ENCODE measurements at regions not wholly inside any gene's neighbourhood (a gene's known extent, or its start where the extent isn't known, plus 50 kb on each side); places are given as distances from the start of the nearest gene placed in this dataset.

DNA sequence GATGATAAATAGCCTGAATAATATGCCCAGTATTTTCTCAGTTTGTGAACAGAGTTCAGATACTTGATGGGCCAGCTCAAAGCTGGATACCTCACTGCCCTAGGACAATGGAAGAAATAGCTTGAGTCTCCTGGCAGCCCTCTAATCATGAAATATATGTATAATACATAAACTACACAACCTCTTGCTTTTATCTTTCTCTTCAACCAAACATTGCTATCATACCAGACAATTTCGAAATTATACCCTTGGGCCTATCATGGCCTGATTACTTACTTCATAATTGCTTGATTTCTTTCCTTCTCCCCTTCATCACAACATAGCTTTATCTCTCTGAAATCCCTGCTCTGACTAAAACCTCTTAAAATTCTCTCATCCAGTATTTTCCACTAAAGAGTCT lies 1144.9 kb upstream of the C9orf72 start:
- DNase-seq (ENCODE audit: low read depth, low spot score), result no peak

DNA sequence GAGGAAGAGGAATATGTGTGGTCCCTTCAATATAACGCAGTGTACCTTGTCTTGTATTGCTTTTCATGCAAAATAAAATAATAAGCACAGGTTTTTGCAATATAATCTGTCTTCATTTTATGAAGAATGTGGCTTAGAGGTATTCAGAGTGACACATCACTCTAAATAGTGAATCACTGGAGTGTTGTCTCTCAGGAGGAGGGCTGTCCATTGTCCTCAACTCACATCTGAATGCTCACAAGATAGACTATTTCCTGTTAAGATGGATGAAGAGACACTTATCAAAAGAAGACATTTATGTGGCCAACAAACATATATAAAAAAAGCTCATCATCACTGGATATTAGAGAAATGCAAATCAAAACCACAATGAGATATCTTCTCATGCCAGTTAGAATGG lies 1147.5 kb upstream of the C9orf72 start:
- no peak for DNase-seq (ENCODE audit: low read depth, low spot score)

DNA sequence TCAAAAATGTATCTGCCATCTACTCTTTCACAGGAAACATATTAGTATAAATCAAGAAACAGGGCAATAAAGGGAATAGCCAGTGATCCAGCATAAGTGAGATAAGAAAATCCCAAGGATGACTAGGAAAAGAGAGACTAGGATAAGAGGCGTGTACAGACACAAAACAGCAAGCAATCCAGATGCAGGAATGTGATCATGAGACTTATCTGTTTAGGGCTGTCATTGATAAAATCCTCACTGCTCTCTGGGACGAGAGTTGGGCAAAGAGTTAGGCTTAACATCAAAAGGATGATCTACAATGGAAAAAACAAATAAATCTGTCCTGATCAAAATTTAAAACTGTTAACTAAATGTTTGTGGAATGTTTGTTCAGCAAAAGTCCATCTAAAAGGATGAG lies 1156.8 kb upstream of the C9orf72 start:
- DNase-seq (ENCODE audit: low read depth, low spot score), result no peak

DNA sequence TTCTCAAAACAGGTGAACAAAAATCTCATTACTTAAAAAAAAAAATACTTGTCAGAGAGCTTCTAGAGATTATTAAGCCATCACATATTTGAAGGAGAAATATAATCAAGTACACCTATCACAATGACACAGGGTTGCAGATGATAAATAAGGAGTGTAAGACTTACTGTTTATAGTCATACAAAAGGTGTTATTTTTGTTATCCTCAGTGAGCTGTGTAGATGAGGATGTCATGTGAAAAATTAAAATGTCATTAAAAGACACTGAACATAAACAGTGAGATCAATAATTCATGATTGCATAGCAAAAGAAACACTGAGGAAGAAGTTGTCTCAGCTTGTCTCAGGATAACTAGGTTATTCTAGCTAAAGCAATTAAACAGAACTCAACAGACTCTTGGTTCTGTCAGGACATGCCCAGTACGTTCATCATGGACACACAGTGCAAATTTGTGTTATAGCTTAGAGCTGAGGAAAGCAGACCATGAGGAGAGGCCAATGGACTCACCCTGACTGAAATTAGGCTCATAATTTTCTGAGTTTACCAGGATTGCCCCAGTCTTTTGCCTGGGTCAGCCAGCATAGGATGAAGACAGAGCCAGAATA lies 1162.6 kb upstream of the C9orf72 start:
- DNase-seq (ENCODE audit: low read depth, low spot score), result no peak

DNA sequence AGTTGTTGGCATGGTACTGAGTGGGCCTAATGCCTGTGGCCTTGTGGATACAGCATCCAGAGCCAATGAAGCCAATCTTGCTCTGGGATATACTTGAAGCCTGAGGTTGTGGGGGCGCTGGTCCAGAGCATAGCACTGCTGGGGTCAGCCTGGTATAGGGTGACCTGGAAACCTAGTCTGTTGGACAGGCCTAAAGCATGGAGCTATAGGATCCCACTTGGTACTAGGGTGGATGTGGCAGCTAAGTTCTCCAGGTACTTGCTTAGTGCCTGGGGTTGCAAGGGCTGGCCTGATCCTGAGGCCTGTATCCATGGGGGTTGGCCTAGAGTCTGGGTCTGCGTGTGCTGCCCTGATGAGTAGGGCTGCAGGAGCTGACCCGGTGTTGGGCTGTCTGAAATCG lies 1168.2 kb upstream of the C9orf72 start:
- DNase-seq (ENCODE audit: low read depth, low spot score), result no peak

DNA sequence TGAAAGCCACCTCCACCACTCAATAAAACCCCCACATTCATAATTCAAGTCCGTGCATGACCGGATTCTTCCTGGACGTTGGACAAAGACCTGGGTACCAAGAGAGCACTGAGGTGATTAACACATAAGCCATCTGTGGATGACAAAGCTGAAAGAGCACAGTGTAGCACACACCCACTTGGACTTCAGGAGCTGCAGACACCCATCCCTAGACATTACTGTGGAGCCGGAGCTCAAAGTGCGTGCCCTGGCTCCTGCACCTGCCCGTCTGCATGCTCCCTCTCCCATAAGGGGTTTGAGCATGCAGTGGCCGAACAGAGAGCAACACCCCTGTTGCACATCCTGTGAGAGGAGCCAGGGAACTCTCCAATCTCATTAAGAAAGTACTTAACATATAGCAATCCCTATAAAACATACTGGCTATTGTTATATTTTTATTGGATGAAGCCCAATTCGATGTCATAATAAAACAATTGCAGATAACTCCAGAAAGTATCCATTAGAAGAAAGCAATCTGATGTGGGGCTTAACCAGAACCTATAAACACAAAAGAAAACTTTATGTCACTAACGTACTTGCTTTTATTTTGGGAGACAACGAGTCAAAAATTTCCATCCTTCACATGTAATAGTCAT lies 1174.2 kb upstream of the C9orf72 start:
- no peak for DNase-seq (ENCODE audit: low read depth, low spot score)

DNA sequence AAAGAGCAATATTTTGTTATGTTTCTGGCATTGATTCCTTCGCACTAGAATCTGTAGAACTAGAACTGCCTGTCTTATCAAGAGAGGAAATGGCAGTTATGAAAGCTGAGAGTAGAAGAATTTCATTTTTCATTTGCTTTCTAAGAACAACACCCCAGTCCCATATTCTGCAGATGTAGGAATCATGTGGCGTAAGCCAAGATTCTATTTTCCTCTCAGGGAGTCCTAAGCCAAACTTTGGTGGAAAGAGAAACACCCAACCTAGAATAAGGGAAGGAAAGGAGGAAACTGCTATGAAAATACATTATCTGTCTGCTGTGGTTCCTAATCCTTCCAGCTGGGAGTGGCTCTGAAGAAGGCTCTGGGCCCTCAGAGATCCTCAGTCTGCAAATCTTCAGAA lies 1176.9 kb upstream of the C9orf72 start:
- no peak for DNase-seq (ENCODE audit: low read depth, low spot score)

DNA sequence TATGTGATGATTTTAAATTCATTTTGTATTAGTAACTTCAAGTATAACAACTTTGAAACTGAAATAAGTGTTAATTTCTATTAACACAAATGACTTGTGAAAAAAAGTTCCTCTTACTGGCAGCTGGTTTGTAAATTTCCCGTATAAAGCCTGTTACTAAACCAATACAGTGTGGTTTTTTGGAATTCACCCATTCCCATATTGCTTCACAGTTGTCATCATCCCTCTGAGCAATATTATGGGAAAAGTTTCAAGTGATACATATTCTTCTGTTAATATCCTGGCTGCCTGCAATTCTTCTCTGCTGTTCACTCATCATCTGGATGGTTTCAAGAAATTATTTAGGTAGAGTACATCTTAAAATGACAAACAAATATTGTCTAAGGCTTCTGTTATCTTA lies 1185.1 kb upstream of the C9orf72 start:
- DNase-seq (ENCODE audit: low read depth, low spot score), result no peak

DNA sequence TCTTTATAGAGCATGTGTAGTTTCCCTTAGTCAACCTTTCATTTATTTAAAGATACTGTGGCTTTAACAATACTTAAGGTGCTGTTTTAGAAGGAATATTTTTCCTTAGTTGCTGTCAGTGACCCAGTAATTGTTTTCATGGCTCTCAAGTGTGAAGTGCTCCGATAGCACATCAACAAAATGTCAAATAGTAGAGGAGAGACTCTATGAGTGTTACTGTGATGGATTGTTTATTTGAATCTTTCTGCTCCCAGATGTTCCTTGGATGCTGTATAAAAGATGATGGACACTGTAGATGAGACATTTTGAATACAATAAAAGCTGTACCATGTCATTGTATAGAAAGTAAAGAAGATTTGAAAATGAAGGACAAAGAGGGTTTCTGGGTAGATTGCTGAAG lies 1185.7 kb upstream of the C9orf72 start:
- no peak for DNase-seq (ENCODE audit: low read depth, low spot score)

DNA sequence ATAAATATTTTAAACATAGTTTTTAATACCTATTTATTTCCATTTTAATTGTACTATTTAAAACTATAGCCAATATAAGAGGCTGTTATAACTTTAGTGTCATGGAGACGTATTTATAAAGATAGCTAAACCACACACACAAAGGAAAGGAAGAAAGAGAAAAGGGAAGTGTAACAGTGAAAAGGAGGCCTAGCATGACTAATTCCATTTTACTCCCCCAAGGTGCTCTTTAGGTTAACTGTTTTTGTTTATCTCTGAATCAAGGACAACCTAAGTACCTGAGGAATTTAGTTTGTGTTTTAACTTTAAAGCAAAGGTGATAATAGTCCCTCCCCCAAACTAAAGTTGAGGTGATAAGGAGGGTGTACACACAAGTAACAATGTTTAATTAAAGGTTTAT lies 1188.9 kb upstream of the C9orf72 start:
- no peak for DNase-seq (ENCODE audit: low read depth, low spot score)

DNA sequence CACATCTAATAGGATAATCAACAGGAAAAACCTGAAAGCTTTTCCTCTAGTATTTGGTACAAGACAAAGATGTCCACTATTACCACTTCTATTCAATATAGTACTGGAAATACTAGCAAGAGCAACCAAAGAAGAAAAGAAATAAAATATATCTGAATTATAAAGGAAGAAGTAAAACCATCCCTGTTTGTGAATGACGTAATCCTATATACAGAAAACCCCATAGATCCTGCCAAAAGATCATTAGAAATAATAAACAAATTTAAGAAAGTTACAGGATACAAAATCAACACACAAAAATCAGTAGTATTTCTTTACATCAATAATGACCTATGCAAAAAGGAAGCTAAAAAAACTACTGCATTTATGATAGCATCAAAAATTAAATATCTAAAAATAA lies 1191.3 kb upstream of the C9orf72 start:
- DNase-seq (ENCODE audit: low read depth, low spot score), result no peak

DNA sequence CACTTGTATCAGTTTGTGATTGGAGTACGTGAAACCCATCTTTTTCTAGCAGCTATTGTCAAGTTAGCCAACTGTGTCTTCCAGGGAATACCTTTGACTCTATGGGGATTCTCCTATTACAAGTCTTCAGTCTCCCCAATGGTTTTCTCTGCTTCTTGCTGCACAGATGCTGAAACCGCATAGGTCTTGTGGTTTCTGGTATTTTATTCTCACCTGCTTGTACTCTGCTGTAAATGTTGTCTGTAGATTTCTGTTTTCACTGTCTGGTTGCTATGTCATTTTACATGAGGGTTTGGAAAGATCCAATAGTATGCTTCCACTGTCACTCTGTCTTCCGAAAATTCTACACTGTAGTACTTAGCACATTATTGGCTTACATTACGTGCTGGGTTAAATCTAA lies 1196.9 kb upstream of the C9orf72 start:
- no peak for DNase-seq (ENCODE audit: low read depth, low spot score)

DNA sequence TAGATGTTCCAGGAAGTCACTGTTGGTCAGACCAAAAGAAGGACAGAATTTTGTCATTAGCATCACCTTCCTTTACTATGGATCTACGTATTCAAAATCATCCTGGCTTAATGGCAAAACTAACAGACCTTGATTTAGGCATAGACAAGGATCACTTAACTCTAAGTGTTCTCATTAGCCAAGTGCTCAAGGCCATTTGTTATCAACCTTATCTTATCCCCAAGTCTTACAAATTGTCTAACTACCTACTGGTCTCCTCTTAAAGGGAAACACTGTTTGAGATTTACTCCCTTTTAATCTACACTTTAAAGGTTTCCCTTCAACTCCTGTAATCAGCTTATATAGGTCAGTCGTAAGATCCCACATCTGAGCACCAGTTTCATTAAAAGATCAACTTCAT lies 1197.5 kb upstream of the C9orf72 start:
- no peak for DNase-seq (ENCODE audit: low read depth, low spot score)

DNA sequence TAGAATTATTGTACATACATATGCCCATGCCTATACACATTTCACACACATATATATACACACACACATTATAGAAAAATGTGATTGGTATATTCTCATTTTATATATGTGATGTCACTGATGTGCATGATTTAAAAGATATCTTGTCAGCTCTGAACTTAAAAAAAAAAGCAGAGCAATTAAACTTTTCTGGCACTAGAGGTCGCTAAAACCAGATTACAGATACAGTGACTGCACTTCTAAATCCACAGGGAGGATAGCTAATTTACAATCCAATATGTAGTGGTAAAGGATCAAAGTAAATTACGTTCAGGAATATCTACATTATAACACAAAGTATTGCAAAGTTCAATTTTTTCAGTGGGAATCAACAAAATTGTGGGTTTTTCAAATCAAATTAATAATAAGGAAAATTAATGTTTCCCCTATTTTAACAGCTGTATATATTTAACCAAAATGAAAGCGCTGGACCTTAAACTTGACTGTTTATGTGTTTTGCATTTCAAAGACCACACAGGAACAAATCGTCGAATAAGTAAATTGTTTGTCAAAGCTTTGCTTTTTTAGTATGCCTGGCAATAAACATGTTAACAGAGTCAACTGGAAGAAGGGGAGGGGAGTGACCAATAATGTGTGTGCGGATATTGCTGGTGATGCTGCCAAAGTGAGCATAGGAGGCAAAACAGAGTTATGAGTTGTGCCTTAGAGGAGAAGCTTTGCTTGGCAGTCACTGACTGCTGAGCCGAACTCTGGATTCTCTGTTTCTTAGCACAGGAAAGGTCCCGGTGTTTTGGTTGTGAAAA lies 1201.4 kb upstream of the C9orf72 start:
- no peak for DNase-seq (ENCODE audit: low read depth, low spot score)

DNA sequence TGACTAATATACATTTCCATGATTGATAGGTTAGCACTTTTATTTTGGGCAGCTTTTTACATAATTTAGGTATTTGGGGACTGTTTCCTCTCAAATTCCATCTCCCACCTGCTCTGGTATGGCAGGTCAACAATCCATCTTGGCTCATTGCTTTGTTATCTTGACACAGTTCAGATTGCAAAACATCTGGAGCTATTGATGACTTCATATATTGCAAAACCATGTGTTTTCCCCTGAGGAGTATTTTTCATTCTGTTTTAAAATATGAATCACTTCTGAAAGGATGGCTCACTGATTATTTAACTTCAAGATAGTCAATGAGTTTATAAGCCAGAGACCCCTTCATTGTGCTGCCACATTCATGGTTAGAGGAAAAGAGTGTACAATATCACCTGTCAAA lies 1206.0 kb upstream of the C9orf72 start:
- no peak for DNase-seq (ENCODE audit: low read depth, low spot score)

DNA sequence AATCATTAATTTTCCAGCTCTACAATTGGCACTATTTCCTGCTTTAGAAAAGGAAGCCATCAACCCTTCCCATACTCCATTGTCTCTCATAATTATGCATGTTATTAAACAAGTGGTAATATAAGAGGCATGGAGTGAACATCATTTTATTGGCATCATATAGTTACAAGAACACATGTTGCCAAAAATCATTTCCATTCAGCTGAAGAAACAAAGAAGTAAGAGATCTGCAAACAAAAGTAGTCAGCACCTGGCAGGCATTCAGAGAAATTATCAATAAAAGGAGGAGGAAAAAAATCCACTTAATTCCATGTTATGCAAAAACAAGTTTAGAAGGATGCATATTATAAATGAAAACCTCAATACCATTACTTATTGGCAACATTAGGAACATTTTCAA lies 1208.2 kb upstream of the C9orf72 start:
- DNase-seq (ENCODE audit: low read depth, low spot score), result no peak

DNA sequence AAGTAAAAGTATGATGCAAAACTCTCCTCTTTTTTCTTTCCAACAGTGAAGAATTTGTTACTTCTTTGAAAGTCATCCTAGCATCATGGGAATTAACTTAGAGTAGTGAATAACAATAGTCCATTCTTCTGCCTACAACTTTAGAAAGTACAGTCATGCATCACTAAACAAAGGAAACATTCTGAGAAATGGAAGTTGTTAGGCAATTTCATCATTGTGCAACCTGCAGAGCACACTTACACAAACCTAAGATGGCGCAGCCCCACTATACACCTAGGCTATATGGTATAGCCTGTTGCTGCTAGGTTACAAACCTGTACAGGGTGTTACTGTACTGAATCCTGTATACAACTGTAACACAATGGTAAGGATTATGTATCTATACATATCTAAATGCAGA lies 1209.3 kb upstream of the C9orf72 start:
- DNase-seq (ENCODE audit: low read depth, low spot score), result no peak

DNA sequence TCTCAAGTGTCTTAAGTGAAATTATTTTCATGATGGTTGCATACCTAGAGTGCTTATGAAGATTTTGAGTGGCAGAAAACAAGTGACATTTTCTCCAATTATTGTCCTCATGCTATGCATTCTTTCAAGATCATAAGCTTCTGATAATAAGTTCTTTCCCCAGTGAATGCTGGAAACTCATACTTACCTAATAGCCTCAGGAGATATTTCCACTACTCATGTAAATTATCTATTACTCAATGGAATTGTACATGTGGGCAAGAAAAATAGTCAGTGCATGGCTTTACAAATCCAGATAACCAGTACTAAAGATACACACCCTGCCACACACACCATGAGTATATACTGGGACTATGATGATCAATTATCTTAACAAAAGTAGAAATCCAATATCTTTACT lies 1219.4 kb upstream of the C9orf72 start:
- no peak for DNase-seq (ENCODE audit: low read depth, low spot score)

DNA sequence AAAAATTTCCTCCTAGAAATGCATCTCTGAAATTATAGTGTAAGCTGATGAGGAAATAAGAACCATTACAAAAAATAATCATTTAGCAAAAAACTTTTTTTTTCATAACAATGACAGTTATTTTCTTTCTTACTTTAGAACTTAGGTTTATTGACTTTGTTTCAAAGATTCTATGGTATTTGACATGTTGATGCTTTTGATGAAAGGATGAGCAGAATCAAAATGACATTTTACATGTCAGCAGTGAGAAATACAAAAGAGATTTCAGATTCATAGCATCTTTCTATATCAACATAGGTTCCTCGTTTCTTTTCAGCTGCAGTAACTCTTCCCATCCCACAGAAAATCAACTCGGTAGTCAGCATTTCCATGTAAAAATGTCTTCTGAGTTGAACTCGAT lies 1226.6 kb upstream of the C9orf72 start:
- DNase-seq (ENCODE audit: low read depth, low spot score), result no peak

DNA sequence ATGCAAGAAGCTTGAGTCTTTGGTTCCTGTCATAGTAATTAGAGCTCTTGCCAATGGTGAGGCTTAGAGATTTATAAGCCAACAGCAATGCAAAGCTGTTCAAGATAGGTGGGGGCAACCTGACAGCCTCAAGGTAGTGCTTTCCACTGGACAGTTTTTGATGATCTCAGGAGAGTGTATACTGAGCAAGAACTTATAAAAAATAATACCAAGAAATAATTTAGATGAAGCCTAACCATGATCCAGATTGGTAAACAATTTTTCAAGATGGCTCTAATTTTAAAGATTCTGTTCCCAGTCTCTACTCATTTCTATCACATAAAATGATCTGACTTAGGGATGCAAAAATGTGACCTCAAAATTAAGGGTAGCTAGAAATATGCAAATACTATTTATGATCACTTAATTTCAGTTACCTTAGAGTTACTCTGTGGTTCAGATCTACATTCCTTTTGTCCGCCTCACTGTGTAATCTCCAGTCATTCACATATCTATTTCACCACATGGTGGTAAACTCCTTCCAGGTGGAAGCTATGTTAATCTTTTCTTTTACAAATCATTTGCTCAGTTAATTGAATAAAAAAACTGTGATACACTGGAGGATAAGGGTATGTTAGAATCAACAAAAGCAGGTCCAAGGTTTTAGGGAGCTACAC lies 1228.0 kb upstream of the C9orf72 start:
- no peak for DNase-seq (ENCODE audit: low read depth, low spot score)

DNA sequence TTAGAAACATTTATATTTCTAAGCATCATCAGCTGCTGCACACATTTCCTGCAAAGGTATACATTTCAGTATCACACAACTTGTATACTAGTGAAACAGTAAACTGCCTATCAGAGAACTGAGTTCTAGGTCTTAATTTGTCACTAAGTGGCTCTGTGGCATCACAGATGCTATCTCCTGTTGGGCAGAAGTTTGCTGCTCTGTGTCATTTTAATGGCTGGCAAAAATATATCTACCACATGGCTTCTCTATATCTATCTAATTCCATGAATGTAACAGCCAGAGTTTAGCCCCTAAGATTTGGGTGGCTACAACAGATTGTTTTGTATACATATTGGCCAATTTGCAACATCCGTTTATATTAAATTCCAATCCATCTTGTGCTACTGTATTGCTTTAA lies 1231.9 kb upstream of the C9orf72 start:
- DNase-seq (ENCODE audit: low read depth, low spot score), result no peak

DNA sequence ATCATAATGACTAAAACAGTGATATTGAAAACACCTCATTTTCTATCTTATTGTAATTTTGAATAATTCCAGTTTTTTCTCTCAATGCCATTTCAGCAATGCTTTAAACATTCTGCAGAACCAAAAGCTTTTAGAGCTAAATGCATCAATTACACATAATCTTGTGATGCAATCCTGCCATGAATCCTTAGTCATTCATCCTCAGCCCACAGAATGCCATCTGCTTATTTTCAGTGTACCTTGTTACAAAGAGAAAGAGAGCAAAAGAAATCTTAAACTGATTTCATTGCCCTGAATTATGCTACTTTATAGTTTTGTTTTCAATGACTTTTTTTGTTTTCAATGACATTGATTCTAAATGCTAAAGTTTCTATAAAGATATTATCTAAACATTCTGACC lies 1234.8 kb upstream of the C9orf72 start:
- DNase-seq (ENCODE audit: low read depth, low spot score), result no peak
